Breast epithelium (tissue), 4 donors: ENCODE measurements at regions not wholly inside any gene's neighbourhood (a gene's known extent, or its start where the extent isn't known, plus 50 kb on each side); places are given as distances from the start of the nearest gene placed in this dataset.

Source experiments
- DNase-seq, 2 donors: peaks; one replicate each; pipeline ENCODE4 v3.0.0-alpha.2; 2019; ENCODE audit warnings: low spot score in 2 of 2
- H3K27ac ChIP-seq, 2 donors: fragments of 200-600 bp; sonication (generic) in 1 of 2; one replicate each; pipeline ENCODE4 v1.5.1; 2016 to 2019; ENCODE audit warnings: mild to moderate bottlenecking in 1 of 2
- H3K27me3 ChIP-seq, 2 donors: fragments of 200-600 bp; sonication (generic) in 1 of 2; one replicate each; pipeline versions ENCODE4 v1.5.1 to v1.6.0; 2017 to 2019; ENCODE audit warnings: control low read depth in 1 of 2, mild to moderate bottlenecking in 1 of 2
- H3K36me3 ChIP-seq: fragments of 200-600 bp; one replicate; pipeline ENCODE4 v1.5.1; 2019
- H3K4me1 ChIP-seq, 2 donors: fragments of 200-600 bp; sonication (generic); one replicate each; pipeline ENCODE4 v1.5.1; 2016 to 2019; ENCODE audit warnings: control low read depth in 1 of 2
- H3K4me3 ChIP-seq, 3 donors: fragments of 200-600 bp; sonication (generic); 1 replicate in 2 of 3; 2 replicates in 1 of 3; pipeline ENCODE4 v1.5.1; 2016 to 2019; ENCODE audit warnings: mild to moderate bottlenecking in 3 of 3, moderate library complexity in 2 of 3
- H3K9me3 ChIP-seq, 2 donors: fragments of 200-600 bp; sonication (generic) in 1 of 2; one replicate each; pipeline ENCODE4 v1.5.1; 2016 to 2019; ENCODE audit warnings: control low read depth in 1 of 2
- POLR2A ChIP-seq: fragments of 450-650 bp; IDR thresholded peaks from one replicate; pipeline ENCODE4 v1.6.1; 2016; ENCODE audit warnings: antibody characterized with exemption, mild to moderate bottlenecking, moderate library complexity
- POLR2AphosphoS5 ChIP-seq, 3 donors: sonication (generic); formaldehyde crosslinking; IDR thresholded peaks; one replicate each; pipeline ENCODE4 v1.6.1; 2017; ENCODE audit warnings: antibody characterized with exemption in 3 of 3
- intact Hi-C: fragments of 100-400 bp; cut with DNase I; formaldehyde crosslinking; loops from one replicate; pipeline ENCODE4 v1.15.1; 2023; ENCODE audit warnings: low total_unique reads
- TF ChIP-seq, protein P1 (sequence below), 3 donors: fragments of 450-650 bp; IDR thresholded peaks; one replicate each; pipeline ENCODE4 v1.5.1; 2016 to 2017; ENCODE audit warnings: antibody characterized with exemption in 3 of 3, mild to moderate bottlenecking in 3 of 3, moderate library complexity in 3 of 3

- Histone ChIP-seq H3K9me3 (no peaks in the 10 kb centered on the region), H3K4me1 (no peaks in the 10 kb centered on the region), H3K4me3 (no peak overlapping the region), H3K27ac (no peak overlapping the region), H3K36me3 (no peaks in the 10 kb centered on the region), H3K27me3 (no peaks in the 10 kb centered on the region)
- intact Hi-C loops = no loop called here
- DNase-seq = no peak
- no peak for TF ChIP-seq POLR2AphosphoS5 (IDR thresholded peaks at IDR 0.05)
- TF ChIP-seq, protein P1, sequence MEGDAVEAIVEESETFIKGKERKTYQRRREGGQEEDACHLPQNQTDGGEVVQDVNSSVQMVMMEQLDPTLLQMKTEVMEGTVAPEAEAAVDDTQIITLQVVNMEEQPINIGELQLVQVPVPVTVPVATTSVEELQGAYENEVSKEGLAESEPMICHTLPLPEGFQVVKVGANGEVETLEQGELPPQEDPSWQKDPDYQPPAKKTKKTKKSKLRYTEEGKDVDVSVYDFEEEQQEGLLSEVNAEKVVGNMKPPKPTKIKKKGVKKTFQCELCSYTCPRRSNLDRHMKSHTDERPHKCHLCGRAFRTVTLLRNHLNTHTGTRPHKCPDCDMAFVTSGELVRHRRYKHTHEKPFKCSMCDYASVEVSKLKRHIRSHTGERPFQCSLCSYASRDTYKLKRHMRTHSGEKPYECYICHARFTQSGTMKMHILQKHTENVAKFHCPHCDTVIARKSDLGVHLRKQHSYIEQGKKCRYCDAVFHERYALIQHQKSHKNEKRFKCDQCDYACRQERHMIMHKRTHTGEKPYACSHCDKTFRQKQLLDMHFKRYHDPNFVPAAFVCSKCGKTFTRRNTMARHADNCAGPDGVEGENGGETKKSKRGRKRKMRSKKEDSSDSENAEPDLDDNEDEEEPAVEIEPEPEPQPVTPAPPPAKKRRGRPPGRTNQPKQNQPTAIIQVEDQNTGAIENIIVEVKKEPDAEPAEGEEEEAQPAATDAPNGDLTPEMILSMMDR (IDR thresholded peaks at IDR 0.05) = no peak
These were observed 447.5 kb downstream of the NKX6-1 start for GRCh38 chr4:84051639-84052038.

GRCh38 chr4:84051089-84051488, 448.0 kb downstream of the NKX6-1 start:
- Histone ChIP-seq H3K4me1 (no peaks in the 10 kb centered on the region), H3K27me3 (no peaks in the 10 kb centered on the region), H3K36me3 (no peaks in the 10 kb centered on the region), H3K4me3 (no peak overlapping the region), H3K9me3 (no peaks in the 10 kb centered on the region), H3K27ac (no peak overlapping the region)
- TF ChIP-seq, protein P1 (IDR thresholded peaks at IDR 0.05) = no peak
- TF ChIP-seq POLR2A (no peak), POLR2AphosphoS5 (IDR thresholded peaks at IDR 0.05) (no peak)
- intact Hi-C loops = no loop called here
- no peak for DNase-seq

GRCh38 chr4:84050015-84050414, 449.1 kb downstream of the NKX6-1 start:
- no peaks in the 10 kb centered on the region for H3K4me1 ChIP-seq
- H3K36me3 ChIP-seq = no peaks in the 10 kb centered on the region
- H3K27ac ChIP-seq = no peak overlapping the region
- no peak for TF ChIP-seq POLR2A
- TF ChIP-seq, protein P1 (IDR thresholded peaks at IDR 0.05) = no peak
- no peak for TF ChIP-seq POLR2AphosphoS5 (IDR thresholded peaks at IDR 0.05)
- no peaks in the 10 kb centered on the region for H3K9me3 ChIP-seq
- no peak overlapping the region for H3K4me3 ChIP-seq
- H3K27me3 ChIP-seq = no peaks in the 10 kb centered on the region
- DNase-seq = no peak
- intact Hi-C loops = no loop called here

GRCh38 chr4:84046551-84046950, 452.5 kb downstream of the NKX6-1 start:
- no peaks in the 10 kb centered on the region for H3K9me3 ChIP-seq
- DNase-seq = no peak
- H3K4me3 ChIP-seq = no peak overlapping the region
- H3K27ac ChIP-seq = no peak overlapping the region
- H3K36me3 ChIP-seq = no peaks in the 10 kb centered on the region
- H3K4me1 ChIP-seq = no peaks in the 10 kb centered on the region
- intact Hi-C loops = no loop called here
- no peaks in the 10 kb centered on the region for H3K27me3 ChIP-seq
- TF ChIP-seq, protein P1 (IDR thresholded peaks at IDR 0.05) = no peak
- TF ChIP-seq POLR2A (no peak), POLR2AphosphoS5 (IDR thresholded peaks at IDR 0.05) (no peak)

- Histone ChIP-seq H3K4me1 (no peaks in the 10 kb centered on the region), H3K4me3 (no peak overlapping the region), H3K27me3 (no peaks in the 10 kb centered on the region), H3K9me3 (no peaks in the 10 kb centered on the region), H3K27ac (no peak overlapping the region), H3K36me3 (no peaks in the 10 kb centered on the region)
- intact Hi-C loops = no loop called here
- no peak for DNase-seq
- no peak for TF ChIP-seq POLR2A
- no peak for TF ChIP-seq POLR2AphosphoS5 (IDR thresholded peaks at IDR 0.05)
- TF ChIP-seq, protein P1 (IDR thresholded peaks at IDR 0.05) = no peak
These were observed 457.7 kb downstream of the NKX6-1 start for GRCh38 chr4:84041426-84041825.
